GM19035 (cell line): ENCODE measurements at regions not wholly inside any gene's neighbourhood (a gene's known extent, or its start where the extent isn't known, plus 50 kb on each side); places are given as distances from the start of the nearest gene placed in this dataset.
"Not testable (repeated sequence)": the region's sequence is repeated elsewhere in the genome, so short reads cannot be mapped to it uniquely, and the experiment has no call there.

Source experiments
- ATAC-seq: cut with Tn5 transposase; IDR thresholded peaks from one replicate; pipeline ENCODE4 v1.9.1; 2021; ENCODE audit not compliant: unreplicated experiment

- no peak for ATAC-seq
Observed at GRCh38 chr1:213523781-213524398, 463.9 kb upstream of the PROX1 start.

GRCh38 chr1:213526306-213526705 lies 461.5 kb upstream of the PROX1 start:
- no peak for ATAC-seq

DNA sequence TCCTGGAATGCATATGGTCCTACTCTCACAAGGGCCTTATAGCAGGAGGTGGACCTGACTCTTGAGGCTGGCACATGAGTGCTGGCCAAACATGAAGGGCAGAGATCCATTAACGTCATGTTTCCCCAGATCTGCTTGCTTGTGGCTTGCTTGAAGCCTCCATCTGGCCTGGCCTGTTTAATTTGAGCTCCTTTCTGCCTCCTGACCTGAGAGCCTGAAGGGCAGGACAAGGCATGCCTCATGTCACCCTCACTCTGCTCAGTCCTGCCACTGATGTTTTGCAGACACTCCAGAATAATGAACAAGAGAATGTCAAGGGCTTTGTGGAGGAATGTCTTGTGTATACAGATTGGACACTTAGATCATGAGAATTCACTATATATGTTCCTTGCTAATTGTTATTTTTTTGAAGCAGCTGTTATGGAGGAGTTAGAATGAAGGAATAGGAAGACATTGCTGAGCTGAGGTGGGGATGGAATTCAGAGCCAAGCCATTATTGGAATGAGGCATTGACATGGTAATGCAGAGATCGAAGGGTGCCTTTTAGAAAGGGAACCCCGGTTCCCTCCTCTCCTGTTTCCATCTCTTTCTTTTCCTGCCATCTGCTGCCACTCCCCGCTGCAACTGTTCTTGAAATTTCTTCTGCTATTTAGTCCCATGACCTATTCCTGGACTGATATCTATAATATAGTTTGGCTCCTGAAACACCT lies 457.0 kb upstream of the PROX1 start:
- no peak for ATAC-seq

GRCh38 chr1:213531369-213532310 lies 456.1 kb upstream of the PROX1 start:
- no peak for ATAC-seq

DNA sequence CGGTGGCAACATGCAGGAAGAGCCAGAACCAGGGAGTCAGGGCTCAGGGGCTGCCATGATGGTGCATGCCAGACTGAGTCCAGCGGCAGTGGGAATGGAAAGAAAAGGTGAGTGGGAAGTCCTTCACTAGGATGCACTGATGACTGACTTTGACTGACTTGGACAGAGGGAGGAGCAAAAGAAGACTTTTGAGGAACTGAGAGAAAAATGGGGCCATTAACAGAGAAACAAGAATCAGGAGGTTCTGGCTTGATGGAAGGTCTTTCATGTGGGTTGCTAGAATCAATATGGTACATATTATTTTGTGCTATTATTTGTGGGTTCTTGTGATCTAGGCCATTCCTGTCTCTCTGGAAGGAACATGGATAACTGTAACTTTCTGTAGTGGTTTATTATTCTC lies 454.6 kb upstream of the PROX1 start:
- ATAC-seq: no peak

- no peak for ATAC-seq
Observed at GRCh38 chr1:213535679-213536078, 452.1 kb upstream of the PROX1 start.

DNA sequence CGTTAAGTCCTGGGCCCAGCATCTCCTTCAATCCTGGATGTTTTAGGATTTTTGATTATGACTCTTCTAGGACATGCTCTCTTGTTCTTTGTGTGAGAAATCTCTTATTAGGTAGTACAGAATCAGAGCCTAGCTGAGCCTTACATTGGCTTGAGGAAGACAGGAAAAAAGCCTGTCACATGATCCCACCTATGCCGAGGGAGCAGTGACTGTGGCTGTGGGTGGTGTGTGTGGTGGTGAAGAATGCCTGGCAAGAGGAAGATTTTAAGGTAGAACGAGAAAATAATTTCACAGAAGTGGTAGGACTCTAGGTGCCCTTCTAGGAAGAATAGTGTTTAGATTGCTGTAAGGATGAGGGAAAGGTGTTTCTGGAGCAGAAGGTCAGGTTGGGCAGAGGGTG lies 449.5 kb upstream of the PROX1 start:
- ATAC-seq: no peak

GRCh38 chr1:213539464-213539863 lies 448.3 kb upstream of the PROX1 start:
- no peak for ATAC-seq

GRCh38 chr1:213541641-213542040 lies 446.1 kb upstream of the PROX1 start:
- no peak for ATAC-seq

DNA sequence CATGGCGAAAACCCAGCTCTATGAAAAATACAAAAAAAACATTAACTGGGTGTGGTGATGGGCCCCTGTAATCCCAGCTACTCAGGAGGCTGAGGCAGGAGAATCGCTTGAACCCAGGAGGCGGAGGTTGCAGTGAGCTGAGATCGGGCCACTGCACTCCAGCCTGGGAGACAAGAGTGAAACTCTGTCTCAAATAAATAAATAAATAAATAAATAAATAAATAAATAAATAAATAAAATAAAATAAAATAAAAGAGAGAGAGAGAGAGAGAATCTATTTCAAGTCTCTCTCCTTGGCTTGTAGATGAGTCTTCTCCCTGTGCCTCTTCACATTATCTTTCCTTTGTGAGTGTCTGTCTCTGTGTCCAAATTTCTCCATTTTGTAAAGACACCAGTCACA lies 442.6 kb upstream of the PROX1 start:
- not testable (repeated sequence) for ATAC-seq

GRCh38 chr1:213549982-213550381 lies 437.8 kb upstream of the PROX1 start:
- no peak for ATAC-seq

DNA sequence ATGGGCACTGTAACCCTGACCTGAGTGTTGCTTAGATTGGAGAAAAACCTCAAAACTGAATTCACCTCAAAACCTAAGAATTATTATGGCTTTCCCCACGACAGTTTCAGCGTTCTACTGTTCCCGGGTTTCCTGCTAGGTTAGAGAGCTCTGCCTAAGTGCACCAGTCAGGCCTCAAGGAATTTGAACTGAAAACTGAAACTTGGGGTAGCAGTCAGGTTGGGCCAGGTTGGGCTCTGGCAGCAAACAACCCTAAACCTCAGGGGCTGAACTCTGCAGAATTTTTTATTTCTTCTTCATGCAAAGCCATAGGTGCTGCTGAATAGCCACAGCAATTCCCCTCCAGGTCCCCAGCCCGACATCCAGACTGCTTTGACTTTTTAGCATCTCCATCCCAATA lies 437.0 kb upstream of the PROX1 start:
- no peak for ATAC-seq

DNA sequence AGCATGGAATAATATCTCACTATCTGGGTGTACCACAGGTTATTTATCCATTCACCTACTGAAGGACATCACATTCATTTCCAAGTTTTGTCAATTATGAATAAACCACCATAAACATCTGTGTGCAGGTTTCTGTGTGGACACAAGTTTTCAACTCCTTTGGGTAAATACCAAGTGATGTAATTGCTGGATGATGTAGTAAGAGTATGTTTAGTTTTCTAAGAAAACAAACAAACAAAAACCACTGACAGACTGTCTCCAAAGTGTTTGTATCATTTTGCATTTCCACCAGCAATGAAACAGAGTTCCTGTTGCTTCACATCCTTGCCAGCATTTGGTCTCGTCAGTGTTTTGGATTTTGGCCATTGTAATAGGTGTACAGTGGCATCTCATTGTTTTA lies 435.7 kb upstream of the PROX1 start:
- ATAC-seq: no peak

DNA sequence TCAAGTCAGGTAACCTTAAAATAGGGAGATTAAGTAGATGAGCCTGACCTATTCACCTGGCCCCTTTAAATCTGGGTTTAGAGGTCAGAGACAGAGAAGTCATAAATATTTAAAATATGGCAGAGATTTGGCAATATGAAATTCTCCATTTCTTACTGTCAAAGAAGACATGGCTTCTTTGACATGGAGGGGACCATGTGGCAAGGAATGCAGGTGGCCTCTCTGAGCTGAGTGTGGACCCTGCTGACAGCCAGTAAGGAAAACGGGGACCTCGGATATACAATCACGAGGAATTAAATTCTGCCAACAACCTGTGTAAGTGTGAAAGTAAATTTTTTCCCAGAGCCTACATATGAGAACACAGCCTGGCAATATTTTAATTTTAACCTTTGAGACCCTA lies 427.5 kb upstream of the PROX1 start:
- ATAC-seq: no peak

DNA sequence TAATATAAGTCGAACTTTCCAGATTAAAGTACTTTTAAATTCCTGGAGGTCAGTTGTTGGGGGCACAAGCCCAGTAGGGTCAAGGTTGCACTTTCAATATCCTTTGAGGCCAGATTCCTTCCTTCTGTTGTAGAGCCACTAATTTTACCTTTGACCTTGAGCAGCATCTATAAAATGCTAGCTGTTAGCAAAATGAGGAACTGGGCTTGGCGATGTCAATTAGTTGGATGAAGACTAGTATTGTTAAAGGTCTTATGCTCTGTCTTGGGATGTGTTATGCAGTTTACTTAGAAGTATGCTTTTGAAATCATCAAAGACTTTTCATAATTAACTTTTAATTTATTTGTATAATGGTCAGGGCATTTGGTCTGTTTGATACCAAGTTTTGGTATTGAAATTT lies 425.9 kb upstream of the PROX1 start:
- no peak for ATAC-seq

GRCh38 chr1:213564215-213564659 lies 423.5 kb upstream of the PROX1 start:
- ATAC-seq: no peak

DNA sequence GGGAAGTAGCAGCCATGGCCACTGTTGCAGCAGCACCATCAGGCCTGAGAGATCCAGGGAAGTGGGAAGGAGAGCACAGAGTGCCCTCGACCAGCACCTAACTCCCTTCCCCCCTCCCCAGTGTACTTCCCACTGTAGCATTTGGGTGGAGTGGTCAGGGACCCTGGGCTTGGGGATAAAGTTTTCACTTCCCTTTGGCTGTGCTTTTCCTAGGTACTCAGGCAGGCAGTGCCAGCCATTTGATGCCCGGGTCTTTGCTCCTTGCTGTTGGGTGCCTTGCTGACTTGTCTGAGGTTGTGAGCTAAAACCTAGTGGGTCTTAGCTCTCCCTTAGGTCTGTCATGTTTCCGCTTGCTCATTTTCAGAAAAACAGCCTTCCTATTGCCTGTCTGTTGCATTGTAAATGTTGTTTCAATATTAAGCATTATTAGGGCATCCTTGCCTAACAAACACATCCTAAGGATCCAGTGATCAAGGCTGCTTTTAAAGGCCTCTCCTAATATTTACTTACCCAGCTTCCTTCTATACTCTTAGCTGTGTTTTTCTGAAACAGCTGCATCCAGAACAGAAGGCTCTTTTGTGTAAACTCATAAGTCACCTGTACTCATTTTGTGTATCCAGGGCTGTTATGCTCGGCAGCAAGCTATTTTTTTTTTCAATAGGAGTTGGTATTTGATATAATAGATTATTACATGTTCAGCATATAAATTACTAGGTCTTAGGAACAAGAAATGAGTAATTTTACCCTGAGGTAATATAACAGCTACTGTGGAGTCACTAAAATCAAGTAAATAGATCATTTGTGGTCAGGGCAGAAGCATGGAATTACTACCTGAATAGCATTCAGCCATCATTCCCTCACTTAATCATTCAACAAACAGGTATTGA lies 418.6 kb upstream of the PROX1 start:
- ATAC-seq: no peak

DNA sequence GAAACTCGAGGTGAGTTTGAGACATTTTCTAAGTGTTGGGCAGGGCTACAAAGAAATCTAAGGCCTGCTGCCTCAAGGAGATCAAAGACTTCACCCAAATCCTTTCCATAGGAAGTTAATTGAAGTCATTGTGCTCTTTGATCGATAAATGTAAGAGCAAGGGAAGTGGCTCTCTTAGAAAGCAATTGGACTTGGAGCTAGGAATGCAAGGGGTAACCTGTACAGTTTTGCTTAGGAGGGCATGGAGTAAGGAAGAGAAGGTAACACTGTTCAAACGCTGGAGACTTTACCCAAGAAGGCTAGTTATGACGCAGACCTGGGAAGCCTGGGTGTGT lies 418.0 kb upstream of the PROX1 start:
- no peak for ATAC-seq

GRCh38 chr1:213570487-213570886 lies 417.3 kb upstream of the PROX1 start:
- no peak for ATAC-seq

GRCh38 chr1:213571419-213571818 lies 416.4 kb upstream of the PROX1 start:
- no peak for ATAC-seq

- ATAC-seq: no peak
Observed at GRCh38 chr1:213571843-213572242, 415.9 kb upstream of the PROX1 start.
